ENCODE measurements at regions not wholly inside any gene's neighbourhood (a gene's known extent, or its start where the extent isn't known, plus 50 kb on each side); places are given as distances from the start of the nearest gene placed in this dataset.

- ATAC-seq (no peak), DNase-seq (ENCODE audit: low read depth, low spot score) (no peak)
- no peaks in the 10 kb centered on the region for H3K9me3 ChIP-seq (ENCODE audit: control insufficient read depth, insufficient read depth, low read depth, low read length)
- H3K4me3 ChIP-seq (ENCODE audit: low read depth in 2 of 2, low read length in 2 of 2), result no peak overlapping the region
- H3K36me3 ChIP-seq (ENCODE audit: control insufficient read depth, insufficient read depth, low read length), result no peaks in the 10 kb centered on the region
- H3K4me1 ChIP-seq (ENCODE audit: control insufficient read depth, insufficient read depth, low read length), result no peaks in the 10 kb centered on the region
- ChIA-PET CTCF (no interaction called here), POLR2A (no interaction called here)
- in situ Hi-C loops (cut with HindIII; ENCODE audit: low pct_unique_long_range_greater_than_20kb, low sequenced_read_pairs) (no loop called here), intact Hi-C loops (cut with micrococcal nuclease; ENCODE audit: unreplicated experiment) (no loop called here)
- H3K27ac ChIP-seq (ENCODE audit: low read length), result no peak overlapping the region
- no TSS peak for BruUV-seq (replicated peaks)
- no peak for TF ChIP-seq TCF7L2 (IDR thresholded peaks at IDR 0.05; ENCODE audit: low read depth, low read length)
- TF ChIP-seq, protein P1, sequence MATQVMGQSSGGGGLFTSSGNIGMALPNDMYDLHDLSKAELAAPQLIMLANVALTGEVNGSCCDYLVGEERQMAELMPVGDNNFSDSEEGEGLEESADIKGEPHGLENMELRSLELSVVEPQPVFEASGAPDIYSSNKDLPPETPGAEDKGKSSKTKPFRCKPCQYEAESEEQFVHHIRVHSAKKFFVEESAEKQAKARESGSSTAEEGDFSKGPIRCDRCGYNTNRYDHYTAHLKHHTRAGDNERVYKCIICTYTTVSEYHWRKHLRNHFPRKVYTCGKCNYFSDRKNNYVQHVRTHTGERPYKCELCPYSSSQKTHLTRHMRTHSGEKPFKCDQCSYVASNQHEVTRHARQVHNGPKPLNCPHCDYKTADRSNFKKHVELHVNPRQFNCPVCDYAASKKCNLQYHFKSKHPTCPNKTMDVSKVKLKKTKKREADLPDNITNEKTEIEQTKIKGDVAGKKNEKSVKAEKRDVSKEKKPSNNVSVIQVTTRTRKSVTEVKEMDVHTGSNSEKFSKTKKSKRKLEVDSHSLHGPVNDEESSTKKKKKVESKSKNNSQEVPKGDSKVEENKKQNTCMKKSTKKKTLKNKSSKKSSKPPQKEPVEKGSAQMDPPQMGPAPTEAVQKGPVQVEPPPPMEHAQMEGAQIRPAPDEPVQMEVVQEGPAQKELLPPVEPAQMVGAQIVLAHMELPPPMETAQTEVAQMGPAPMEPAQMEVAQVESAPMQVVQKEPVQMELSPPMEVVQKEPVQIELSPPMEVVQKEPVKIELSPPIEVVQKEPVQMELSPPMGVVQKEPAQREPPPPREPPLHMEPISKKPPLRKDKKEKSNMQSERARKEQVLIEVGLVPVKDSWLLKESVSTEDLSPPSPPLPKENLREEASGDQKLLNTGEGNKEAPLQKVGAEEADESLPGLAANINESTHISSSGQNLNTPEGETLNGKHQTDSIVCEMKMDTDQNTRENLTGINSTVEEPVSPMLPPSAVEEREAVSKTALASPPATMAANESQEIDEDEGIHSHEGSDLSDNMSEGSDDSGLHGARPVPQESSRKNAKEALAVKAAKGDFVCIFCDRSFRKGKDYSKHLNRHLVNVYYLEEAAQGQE (IDR thresholded peaks at IDR 0.05; ENCODE audit: insufficient read depth in 1 of 2, low read depth in 2 of 2, low read length in 1 of 2), result no peak
- H3K27me3 ChIP-seq (ENCODE audit: control insufficient read depth, insufficient read depth, low read length), result no peaks in the 10 kb centered on the region
These were observed 664.7 kb upstream of the FBXO33 start for GRCh38 chr14:40096968-40097367.

GRCh38 chr14:40093800-40094199 is 661.6 kb upstream of the FBXO33 start:
- no peak overlapping the region for H3K4me3 ChIP-seq (ENCODE audit: low read depth in 2 of 2, low read length in 2 of 2)
- in situ Hi-C loops (cut with HindIII; ENCODE audit: low pct_unique_long_range_greater_than_20kb, low sequenced_read_pairs), result no loop called here
- H3K4me1 ChIP-seq (ENCODE audit: control insufficient read depth, insufficient read depth, low read length), result no peaks in the 10 kb centered on the region
- POLR2A ChIA-PET, result no interaction called here
- H3K36me3 ChIP-seq (ENCODE audit: control insufficient read depth, insufficient read depth, low read length), result no peaks in the 10 kb centered on the region
- H3K9me3 ChIP-seq (ENCODE audit: control insufficient read depth, insufficient read depth, low read depth, low read length), result no peaks in the 10 kb centered on the region
- CTCF ChIA-PET, result no interaction called here
- DNase-seq (ENCODE audit: low read depth, low spot score), result no peak
- TF ChIP-seq SIN3A (IDR thresholded peaks at IDR 0.05; ENCODE audit: borderline replicate concordance, insufficient read depth, low read depth, low read length), result no peak
- TF ChIP-seq POLR2AphosphoS5 (IDR thresholded peaks at IDR 0.05; ENCODE audit: low read depth, low read length), result no peak
- TF ChIP-seq, protein P1 (IDR thresholded peaks at IDR 0.05; ENCODE audit: insufficient read depth in 1 of 2, low read depth in 2 of 2, low read length in 1 of 2), result no peak
- TF ChIP-seq, protein P2, sequence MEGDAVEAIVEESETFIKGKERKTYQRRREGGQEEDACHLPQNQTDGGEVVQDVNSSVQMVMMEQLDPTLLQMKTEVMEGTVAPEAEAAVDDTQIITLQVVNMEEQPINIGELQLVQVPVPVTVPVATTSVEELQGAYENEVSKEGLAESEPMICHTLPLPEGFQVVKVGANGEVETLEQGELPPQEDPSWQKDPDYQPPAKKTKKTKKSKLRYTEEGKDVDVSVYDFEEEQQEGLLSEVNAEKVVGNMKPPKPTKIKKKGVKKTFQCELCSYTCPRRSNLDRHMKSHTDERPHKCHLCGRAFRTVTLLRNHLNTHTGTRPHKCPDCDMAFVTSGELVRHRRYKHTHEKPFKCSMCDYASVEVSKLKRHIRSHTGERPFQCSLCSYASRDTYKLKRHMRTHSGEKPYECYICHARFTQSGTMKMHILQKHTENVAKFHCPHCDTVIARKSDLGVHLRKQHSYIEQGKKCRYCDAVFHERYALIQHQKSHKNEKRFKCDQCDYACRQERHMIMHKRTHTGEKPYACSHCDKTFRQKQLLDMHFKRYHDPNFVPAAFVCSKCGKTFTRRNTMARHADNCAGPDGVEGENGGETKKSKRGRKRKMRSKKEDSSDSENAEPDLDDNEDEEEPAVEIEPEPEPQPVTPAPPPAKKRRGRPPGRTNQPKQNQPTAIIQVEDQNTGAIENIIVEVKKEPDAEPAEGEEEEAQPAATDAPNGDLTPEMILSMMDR (IDR thresholded peaks at IDR 0.05), result no peak
- no peak for TF ChIP-seq TCF7L2 (IDR thresholded peaks at IDR 0.05; ENCODE audit: low read depth, low read length)
- H3K27ac ChIP-seq (ENCODE audit: low read length), result no peak overlapping the region
- no peaks in the 10 kb centered on the region for H3K27me3 ChIP-seq (ENCODE audit: control insufficient read depth, insufficient read depth, low read length)
- no peak for ATAC-seq
- intact Hi-C loops (cut with micrococcal nuclease; ENCODE audit: unreplicated experiment), result no loop called here
- no TSS peak for BruUV-seq (replicated peaks)

All from Panc1 (cell line).